Ectodermal cell (in vitro differentiated cells): ENCODE measurements at regions not wholly inside any gene's neighbourhood (a gene's known extent, or its start where the extent isn't known, plus 50 kb on each side); places are given as distances from the start of the nearest gene placed in this dataset.

Experiments used
- H3K27ac ChIP-seq: 2 replicates; pipeline ENCODE4 v1.7.0; 2013; ENCODE audit warnings: mild to moderate bottlenecking, low read depth, low read length; ENCODE audit not compliant: insufficient read depth, poor library complexity, severe bottlenecking
- H3K27me3 ChIP-seq: 2 replicates; pipeline ENCODE4 v1.7.0; 2013; ENCODE audit warnings: mild to moderate bottlenecking, low read length; ENCODE audit not compliant: insufficient read depth, control insufficient read depth, poor library complexity, severe bottlenecking
- H3K36me3 ChIP-seq: one replicate; pipeline ENCODE4 v1.7.0; 2013; ENCODE audit warnings: low read length; ENCODE audit not compliant: control insufficient read depth, insufficient read depth
- H3K4me1 ChIP-seq: one replicate; pipeline ENCODE4 v1.7.0; 2013; ENCODE audit warnings: low read length; ENCODE audit not compliant: control insufficient read depth, insufficient read depth
- H3K4me3 ChIP-seq: 2 replicates; pipeline ENCODE4 v1.7.0; 2013; ENCODE audit warnings: low read depth, low read length, control low read depth; ENCODE audit not compliant: insufficient read depth
- H3K9me3 ChIP-seq: 2 replicates; pipeline ENCODE4 v1.7.0; 2013; ENCODE audit warnings: mild to moderate bottlenecking, low read length, moderate library complexity; ENCODE audit not compliant: control insufficient read depth
- WGBS, 2 experiments: methylation state at CpG; one replicate each; pipeline ENCODE4 v1.1.7; 2013; ENCODE audit warnings: missing lambda C conversion rate in 2 of 2; 5-methylcytosine and 5-hydroxymethylcytosine counted together

GRCh38 chr10:43963793-43964425 is 315.2 kb upstream of the ZNF32 start:
- 93 to 98% methylated on average over 10 of the region's 10 CpGs for WGBS, 2 experiments
- Histone ChIP-seq H3K4me1 (no peaks in the 10 kb centered on the region), H3K27me3 (no peaks in the 10 kb centered on the region), H3K9me3 (no peaks in the 10 kb centered on the region), H3K27ac (no peak overlapping the region), H3K36me3 (no peaks in the 10 kb centered on the region), H3K4me3 (no peak overlapping the region)

GRCh38 chr10:43963379-43963778 is 314.7 kb upstream of the ZNF32 start:
- Histone ChIP-seq H3K36me3 (no peaks in the 10 kb centered on the region), H3K4me1 (no peaks in the 10 kb centered on the region), H3K27ac (no peak overlapping the region), H3K9me3 (no peaks in the 10 kb centered on the region), H3K27me3 (no peaks in the 10 kb centered on the region), H3K4me3 (no peak overlapping the region)
- 95 to 97% methylated on average over 1 to 2 of the region's 2 CpGs for WGBS, 2 experiments

- Histone ChIP-seq H3K4me3 (no peak overlapping the region), H3K9me3 (no peaks in the 10 kb centered on the region), H3K36me3 (no peaks in the 10 kb centered on the region), H3K27ac (no peak overlapping the region), H3K27me3 (no peaks in the 10 kb centered on the region), H3K4me1 (no peaks in the 10 kb centered on the region)
- WGBS, 2 experiments = 90 to 94% methylated on average over 11 of the region's 11 CpGs
Measured at GRCh38 chr10:43962346-43963191, 313.9 kb upstream of the ZNF32 start.

GRCh38 chr10:43961523-43962345 is 313.1 kb upstream of the ZNF32 start:
- Histone ChIP-seq H3K27ac (no peak overlapping the region), H3K4me1 (no peaks in the 10 kb centered on the region), H3K9me3 (no peaks in the 10 kb centered on the region), H3K27me3 (no peaks in the 10 kb centered on the region), H3K36me3 (no peaks in the 10 kb centered on the region), H3K4me3 (no peak overlapping the region)
- WGBS, 2 experiments = 93% methylated on average over 15 of the region's 15 CpGs

- H3K4me1 ChIP-seq = no peaks in the 10 kb centered on the region
- H3K4me3 ChIP-seq = no peak overlapping the region
- H3K27ac ChIP-seq = no peak overlapping the region
- no peaks in the 10 kb centered on the region for H3K36me3 ChIP-seq
- no peaks in the 10 kb centered on the region for H3K27me3 ChIP-seq
- no peaks in the 10 kb centered on the region for H3K9me3 ChIP-seq
- 87 to 92% methylated on average over 4 of the region's 4 CpGs for WGBS, 2 experiments
Measured at GRCh38 chr10:43960981-43961380, 312.3 kb upstream of the ZNF32 start.

- H3K4me1 ChIP-seq = no peaks in the 10 kb centered on the region
- no peak overlapping the region for H3K27ac ChIP-seq
- H3K9me3 ChIP-seq = no peaks in the 10 kb centered on the region
- 91 to 92% methylated on average over 4 of the region's 4 CpGs for WGBS, 2 experiments
- no peaks in the 10 kb centered on the region for H3K36me3 ChIP-seq
- no peak overlapping the region for H3K4me3 ChIP-seq
- H3K27me3 ChIP-seq = no peaks in the 10 kb centered on the region
Measured at GRCh38 chr10:43960477-43960876, 311.8 kb upstream of the ZNF32 start.

GRCh38 chr10:43960135-43960415 is 311.4 kb upstream of the ZNF32 start:
- 90 to 96% methylated on average over 2 of the region's 2 CpGs for WGBS, 2 experiments

GRCh38 chr10:43959364-43960134 is 310.9 kb upstream of the ZNF32 start:
- H3K27ac ChIP-seq = no peak overlapping the region
- no peak overlapping the region for H3K4me3 ChIP-seq
- H3K4me1 ChIP-seq = no peaks in the 10 kb centered on the region
- no peaks in the 10 kb centered on the region for H3K27me3 ChIP-seq
- 93 to 94% methylated on average over 10 to 11 of the region's 11 CpGs for WGBS, 2 experiments
- no peaks in the 10 kb centered on the region for H3K9me3 ChIP-seq
- H3K36me3 ChIP-seq = no peaks in the 10 kb centered on the region

More at GRCh38 chr10:43960135-43960415, 311.4 kb upstream of the ZNF32 start:
- Histone ChIP-seq H3K36me3 (no peaks in the 10 kb centered on the region), H3K4me3 (no peak overlapping the region), H3K27ac (no peak overlapping the region), H3K27me3 (no peaks in the 10 kb centered on the region), H3K4me1 (no peaks in the 10 kb centered on the region), H3K9me3 (no peaks in the 10 kb centered on the region)

GRCh38 chr10:43958964-43959363 is 310.3 kb upstream of the ZNF32 start:
- no peaks in the 10 kb centered on the region for H3K27me3 ChIP-seq
- H3K4me1 ChIP-seq = no peaks in the 10 kb centered on the region
- WGBS, 2 experiments = 92 to 97% methylated on average over 6 of the region's 6 CpGs
- H3K9me3 ChIP-seq = no peaks in the 10 kb centered on the region
- H3K4me3 ChIP-seq = no peak overlapping the region
- no peak overlapping the region for H3K27ac ChIP-seq
- no peaks in the 10 kb centered on the region for H3K36me3 ChIP-seq
